Gastroesophageal sphincter (tissue), 4 donors: ENCODE measurements at regions not wholly inside any gene's neighbourhood (a gene's known extent, or its start where the extent isn't known, plus 50 kb on each side); places are given as distances from the start of the nearest gene placed in this dataset.

ENCODE experiments used
- ATAC-seq: fragments of 150-250 bp; one replicate; pipeline ENCODE4 v1.9.1; 2016; ENCODE audit warnings: mild to moderate bottlenecking, moderate library complexity
- H3K27ac ChIP-seq, 4 donors: fragments of 200-600 bp; sonication (generic) in 3 of 4; 1 replicate in 3 of 4; 2 replicates in 1 of 4; pipeline ENCODE4 v1.5.1; 2016 to 2019
- H3K27me3 ChIP-seq: fragments of 200-600 bp; sonication (generic); one replicate; pipeline ENCODE4 v1.5.1; 2019
- H3K36me3 ChIP-seq, 2 donors: fragments of 200-600 bp; sonication (generic); one replicate each; pipeline ENCODE4 v1.5.1; 2019; ENCODE audit warnings: control low read depth in 1 of 2
- H3K4me1 ChIP-seq, 3 donors: fragments of 200-600 bp; sonication (generic); 1 replicate in 2 of 3; 2 replicates in 1 of 3; pipeline ENCODE4 v1.5.1; 2016 to 2019; ENCODE audit warnings: control low read depth in 2 of 3
- H3K4me3 ChIP-seq, 2 donors: fragments of 200-600 bp; sonication (generic); one replicate each; pipeline ENCODE4 v1.5.1; 2019; ENCODE audit warnings: mild to moderate bottlenecking in 1 of 2, moderate library complexity in 1 of 2
- H3K9me3 ChIP-seq, 3 donors: fragments of 200-600 bp; sonication (generic); one replicate each; pipeline ENCODE4 v1.5.1; 2017 to 2019; ENCODE audit warnings: control low read depth in 2 of 3
- EP300 ChIP-seq: sonication (generic); formaldehyde crosslinking; IDR thresholded peaks from one replicate; pipeline ENCODE4 v1.6.1; 2017; ENCODE audit warnings: antibody characterized with exemption, mild to moderate bottlenecking
- POLR2A ChIP-seq, 2 donors: fragments of 450-650 bp; IDR thresholded peaks; one replicate each; pipeline ENCODE4 v1.6.1; 2017; ENCODE audit warnings: antibody characterized with exemption in 2 of 2, mild to moderate bottlenecking in 2 of 2, moderate library complexity in 1 of 2
- POLR2AphosphoS5 ChIP-seq: sonication (generic); formaldehyde crosslinking; IDR thresholded peaks from one replicate; pipeline ENCODE4 v1.6.1; 2017; ENCODE audit warnings: antibody characterized with exemption
- WGBS, 2 donors: methylation state at CpG; one replicate each; pipeline ENCODE4 v1.1.5; 2018; ENCODE audit warnings: low coverage in 1 of 2; 5-methylcytosine and 5-hydroxymethylcytosine counted together
- TF ChIP-seq, protein P1 (sequence below), 4 experiments: fragments of 200-600 bp in 2 of 4; fragments of 450-650 bp in 2 of 4; sonication (generic) in 1 of 4; IDR thresholded peaks; one replicate each; pipeline ENCODE4 v1.5.1; 2017 to 2019; ENCODE audit warnings: antibody characterized with exemption in 4 of 4, mild to moderate bottlenecking in 2 of 4, moderate library complexity in 2 of 4

GRCh38 chr6:81382852-81383251 lies 369.6 kb downstream of the TENT5A start:
- Histone ChIP-seq H3K27ac (no peak overlapping the region), H3K36me3 (no peaks in the 10 kb centered on the region), H3K4me1 (no peaks in the 10 kb centered on the region), H3K27me3 (no peaks in the 10 kb centered on the region), H3K9me3 (no peaks in the 10 kb centered on the region), H3K4me3 (no peak overlapping the region)
- TF ChIP-seq POLR2A (IDR thresholded peaks at IDR 0.05) (no peak), EP300 (no peak), POLR2AphosphoS5 (no peak)
- TF ChIP-seq, protein P1, sequence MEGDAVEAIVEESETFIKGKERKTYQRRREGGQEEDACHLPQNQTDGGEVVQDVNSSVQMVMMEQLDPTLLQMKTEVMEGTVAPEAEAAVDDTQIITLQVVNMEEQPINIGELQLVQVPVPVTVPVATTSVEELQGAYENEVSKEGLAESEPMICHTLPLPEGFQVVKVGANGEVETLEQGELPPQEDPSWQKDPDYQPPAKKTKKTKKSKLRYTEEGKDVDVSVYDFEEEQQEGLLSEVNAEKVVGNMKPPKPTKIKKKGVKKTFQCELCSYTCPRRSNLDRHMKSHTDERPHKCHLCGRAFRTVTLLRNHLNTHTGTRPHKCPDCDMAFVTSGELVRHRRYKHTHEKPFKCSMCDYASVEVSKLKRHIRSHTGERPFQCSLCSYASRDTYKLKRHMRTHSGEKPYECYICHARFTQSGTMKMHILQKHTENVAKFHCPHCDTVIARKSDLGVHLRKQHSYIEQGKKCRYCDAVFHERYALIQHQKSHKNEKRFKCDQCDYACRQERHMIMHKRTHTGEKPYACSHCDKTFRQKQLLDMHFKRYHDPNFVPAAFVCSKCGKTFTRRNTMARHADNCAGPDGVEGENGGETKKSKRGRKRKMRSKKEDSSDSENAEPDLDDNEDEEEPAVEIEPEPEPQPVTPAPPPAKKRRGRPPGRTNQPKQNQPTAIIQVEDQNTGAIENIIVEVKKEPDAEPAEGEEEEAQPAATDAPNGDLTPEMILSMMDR (IDR thresholded peaks at IDR 0.05) = no peak
- 57 to 85% methylated on average over 3 to 4 of the region's 4 CpGs for WGBS, 2 donors
- ATAC-seq = no peak

GRCh38 chr6:81381382-81381916 lies 371.0 kb downstream of the TENT5A start:
- Histone ChIP-seq H3K27me3 (no peaks in the 10 kb centered on the region), H3K4me3 (no peak overlapping the region), H3K4me1 (no peaks in the 10 kb centered on the region), H3K9me3 (no peaks in the 10 kb centered on the region), H3K27ac (no peak overlapping the region), H3K36me3 (no peaks in the 10 kb centered on the region)
- WGBS, 2 donors = 89 to 100% methylated on average over 1 of the region's 1 CpG
- TF ChIP-seq POLR2A (IDR thresholded peaks at IDR 0.05) = no peak
- no peak for TF ChIP-seq EP300
- TF ChIP-seq, protein P1 (IDR thresholded peaks at IDR 0.05) = no peak
- TF ChIP-seq POLR2AphosphoS5 = no peak
- ATAC-seq = no peak

- TF ChIP-seq POLR2AphosphoS5 = no peak
- TF ChIP-seq POLR2A (IDR thresholded peaks at IDR 0.05) = no peak
- no peak overlapping the region for H3K4me3 ChIP-seq
- no peak for ATAC-seq
- 75 to 88% methylated on average over 1 of the region's 1 CpG for WGBS, 2 donors
- no peaks in the 10 kb centered on the region for H3K4me1 ChIP-seq
- H3K27me3 ChIP-seq = no peaks in the 10 kb centered on the region
- H3K27ac ChIP-seq = no peak overlapping the region
- H3K9me3 ChIP-seq = no peaks in the 10 kb centered on the region
- H3K36me3 ChIP-seq = no peaks in the 10 kb centered on the region
Measured at GRCh38 chr6:81380718-81381338, 371.7 kb downstream of the TENT5A start.

- Histone ChIP-seq H3K9me3 (no peaks in the 10 kb centered on the region), H3K4me1 (no peaks in the 10 kb centered on the region), H3K27me3 (no peaks in the 10 kb centered on the region), H3K36me3 (no peaks in the 10 kb centered on the region), H3K4me3 (no peak overlapping the region), H3K27ac (no peak overlapping the region)
- no peak for ATAC-seq
- 95 to 100% methylated on average over 2 to 3 of the region's 5 CpGs for WGBS, 2 donors
- TF ChIP-seq POLR2AphosphoS5 = no peak
- TF ChIP-seq, protein P1 (IDR thresholded peaks at IDR 0.05) = no peak
- no peak for TF ChIP-seq POLR2A (IDR thresholded peaks at IDR 0.05)
- TF ChIP-seq EP300 = no peak
Measured at GRCh38 chr6:81376745-81377144, 375.7 kb downstream of the TENT5A start.

DNA sequence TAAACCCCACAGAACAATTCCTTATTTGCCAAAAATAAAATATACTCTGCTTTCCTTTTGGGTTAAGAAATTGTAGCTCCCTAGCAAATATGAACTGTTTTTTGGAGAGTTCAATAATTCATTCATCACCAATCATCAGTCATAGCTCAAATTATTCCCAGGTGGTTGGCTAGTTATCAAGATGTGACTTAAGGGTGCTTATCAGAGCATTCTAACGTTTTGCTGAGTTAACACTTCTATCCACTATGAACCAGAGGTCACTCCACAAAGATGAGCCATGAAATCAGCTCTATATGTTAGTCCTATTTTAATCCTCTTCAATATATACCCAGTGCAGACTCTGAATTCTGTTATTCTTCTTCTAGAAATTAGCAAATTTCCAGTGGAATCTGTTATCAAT lies 379.1 kb downstream of the TENT5A start:
- no peaks in the 10 kb centered on the region for H3K9me3 ChIP-seq
- TF ChIP-seq, protein P1 (IDR thresholded peaks at IDR 0.05) = no peak
- no peak overlapping the region for H3K4me3 ChIP-seq
- WGBS, 2 donors = 11 to 33% methylated on average over 1 of the region's 1 CpG
- no peaks in the 10 kb centered on the region for H3K27me3 ChIP-seq
- no peaks in the 10 kb centered on the region for H3K36me3 ChIP-seq
- no peak overlapping the region for H3K27ac ChIP-seq
- ATAC-seq = no peak
- no peaks in the 10 kb centered on the region for H3K4me1 ChIP-seq
